ENCODE measurements at regions not wholly inside any gene's neighbourhood (a gene's known extent, or its start where the extent isn't known, plus 50 kb on each side); places are given as distances from the start of the nearest gene placed in this dataset.
"Not testable (repeated sequence)": the region's sequence is repeated elsewhere in the genome, so short reads cannot be mapped to it uniquely, and the experiment has no call there.

DNA sequence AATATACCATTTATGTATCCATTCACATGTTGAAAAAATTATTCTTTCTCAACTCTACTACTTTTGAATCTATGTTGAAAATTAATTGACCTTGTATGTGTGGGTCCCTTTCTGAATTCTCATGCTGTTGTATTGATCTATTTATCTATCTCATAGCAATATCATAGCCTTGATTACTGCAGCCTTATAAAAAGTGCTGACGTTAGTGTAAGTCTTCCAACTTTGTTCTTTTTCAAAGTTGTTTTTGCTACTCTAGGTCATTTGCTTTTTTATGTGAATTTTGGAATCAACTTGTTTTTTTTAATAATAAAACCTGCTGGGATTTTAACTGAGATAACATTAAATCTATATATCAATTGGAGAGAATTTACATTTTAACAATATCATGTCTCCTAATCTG lies 52.2 kb upstream of the PAX3 start:
- DNase-seq, result no peak

DNA sequence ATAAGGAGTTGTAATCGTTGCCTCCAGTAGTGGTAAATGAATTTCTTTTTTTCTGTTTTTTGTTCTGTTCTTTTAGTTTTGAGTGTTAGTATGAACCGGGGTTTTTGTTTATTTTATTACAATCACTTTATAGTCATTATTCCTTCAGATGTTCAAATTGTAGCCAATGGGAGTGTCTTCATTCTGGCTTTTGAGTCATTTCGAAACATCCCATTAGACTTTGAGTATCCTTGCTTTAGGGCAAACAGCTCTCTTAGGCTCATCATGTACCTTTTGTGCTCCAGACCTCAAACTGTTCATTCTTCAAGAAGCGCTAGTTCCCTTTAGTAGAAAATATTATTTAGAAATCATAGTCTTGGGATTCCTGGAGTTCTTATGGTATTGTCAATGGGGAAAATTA lies 54.2 kb upstream of the PAX3 start:
- DNase-seq, result no peak

DNA sequence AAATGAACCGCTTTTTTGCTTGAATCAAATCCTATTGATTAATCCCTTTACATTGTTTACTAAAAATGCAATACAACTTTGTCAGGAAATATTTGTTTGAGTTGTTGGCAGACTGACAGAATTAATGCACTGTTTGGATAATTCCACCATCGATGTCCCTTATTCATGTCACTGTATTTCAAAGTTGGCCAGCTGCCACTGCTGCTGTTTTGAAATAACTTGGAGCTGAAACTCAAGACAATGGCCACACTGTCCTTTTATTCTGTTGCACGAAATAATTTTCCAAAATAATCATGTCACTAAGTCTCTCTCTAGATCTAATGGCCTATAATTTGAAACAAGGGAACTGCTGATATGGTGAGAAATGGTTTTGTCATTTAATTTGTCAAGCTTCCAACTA lies 55.2 kb upstream of the PAX3 start:
- DNase-seq, result peak; percentile 4

DNA sequence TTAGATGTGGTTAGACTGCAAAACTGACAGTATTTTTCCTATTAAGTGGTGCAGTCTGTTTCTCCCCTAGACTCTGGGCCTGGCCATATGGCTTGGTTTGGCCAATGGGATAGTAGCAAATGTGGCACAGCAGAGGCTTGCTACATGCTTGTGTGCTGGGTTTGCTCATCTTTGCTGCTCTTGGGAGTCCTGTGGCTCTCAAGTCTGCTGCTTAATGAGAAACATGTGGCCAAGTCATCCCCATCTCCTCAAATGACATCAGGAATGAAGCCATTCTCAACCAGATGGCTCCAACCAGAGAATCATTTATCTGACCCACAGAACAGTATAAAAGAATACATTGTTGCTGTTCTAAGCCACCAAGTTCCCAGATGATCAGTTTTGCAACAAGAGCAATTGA lies 57.1 kb upstream of the PAX3 start:
- DNase-seq, result no peak

DNA sequence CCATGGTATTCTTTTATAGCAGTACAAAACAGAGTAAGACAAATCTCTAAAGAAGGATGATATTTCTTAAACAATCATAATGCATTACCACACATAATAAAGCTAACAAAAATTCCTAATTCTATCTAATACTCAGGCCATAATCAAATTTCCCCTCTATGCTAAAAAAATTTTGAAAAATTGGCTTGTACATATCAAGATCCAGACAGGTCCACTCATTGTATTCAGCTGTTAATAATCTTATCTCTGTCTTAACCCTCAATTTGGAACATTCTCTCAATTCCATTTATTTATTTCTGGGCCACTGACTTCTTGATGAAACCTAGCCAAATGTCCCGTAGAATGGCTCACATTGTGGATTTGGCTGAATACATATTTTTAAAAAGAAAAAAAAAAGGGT lies 59.1 kb upstream of the PAX3 start:
- no peak for DNase-seq

DNA sequence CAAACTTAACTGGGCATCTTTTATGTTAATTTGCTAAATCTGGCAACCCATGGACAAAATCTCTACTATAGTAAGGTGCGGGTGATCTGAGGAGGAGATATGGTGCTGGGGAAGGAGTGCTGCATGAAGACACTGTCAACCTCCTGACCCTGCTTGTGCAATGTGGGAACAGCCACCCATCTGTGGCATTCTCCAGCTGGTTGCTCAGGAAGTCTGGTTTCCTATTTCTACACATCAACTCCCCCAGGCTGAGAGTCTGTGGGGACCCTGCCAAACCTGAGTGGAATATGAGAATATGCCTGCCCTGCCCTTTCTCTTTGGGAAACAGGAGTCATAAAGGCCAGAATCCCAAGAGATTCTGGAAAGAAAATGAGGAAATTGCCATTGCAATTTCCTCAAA lies 60.1 kb upstream of the PAX3 start:
- no peak for DNase-seq

DNA sequence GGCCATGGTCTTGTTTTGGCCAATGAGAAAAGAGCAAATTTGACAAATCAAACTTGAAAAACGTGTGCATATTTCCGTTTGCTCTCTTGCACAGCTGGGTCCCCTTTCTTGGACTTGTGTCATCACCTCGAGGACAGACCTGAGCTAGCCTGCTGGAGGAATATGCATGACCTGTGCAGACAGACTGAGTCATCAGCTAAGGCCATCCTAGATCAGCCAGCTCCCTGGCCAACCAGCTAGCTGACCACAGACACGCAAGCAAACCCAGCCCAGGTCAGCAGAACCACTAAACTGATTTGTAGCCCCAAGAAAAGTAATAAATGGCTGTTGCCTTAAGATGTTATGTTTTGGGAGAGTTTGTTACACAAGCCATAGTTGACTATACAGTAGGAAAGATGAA lies 61.3 kb upstream of the PAX3 start:
- no peak for DNase-seq

DNA sequence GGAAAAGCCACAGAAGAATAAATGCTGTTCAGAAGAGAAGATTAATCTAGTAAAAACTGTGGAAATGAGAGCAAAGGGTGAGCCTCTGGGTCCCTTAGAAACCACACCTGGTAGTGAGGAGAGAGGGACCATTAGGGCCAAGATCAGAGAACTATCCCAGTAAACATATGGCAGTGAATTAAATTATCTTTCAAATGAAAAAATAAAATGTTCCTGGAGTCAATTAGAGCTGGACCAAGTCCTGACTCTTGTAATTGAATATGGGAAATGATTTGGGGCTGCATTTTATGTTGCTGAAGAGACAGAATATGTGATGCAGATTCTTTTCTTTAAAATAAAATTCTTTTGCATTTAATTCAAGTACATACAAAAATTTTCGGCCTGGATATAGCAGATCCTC lies 62.2 kb upstream of the PAX3 start:
- no peak for DNase-seq

DNA sequence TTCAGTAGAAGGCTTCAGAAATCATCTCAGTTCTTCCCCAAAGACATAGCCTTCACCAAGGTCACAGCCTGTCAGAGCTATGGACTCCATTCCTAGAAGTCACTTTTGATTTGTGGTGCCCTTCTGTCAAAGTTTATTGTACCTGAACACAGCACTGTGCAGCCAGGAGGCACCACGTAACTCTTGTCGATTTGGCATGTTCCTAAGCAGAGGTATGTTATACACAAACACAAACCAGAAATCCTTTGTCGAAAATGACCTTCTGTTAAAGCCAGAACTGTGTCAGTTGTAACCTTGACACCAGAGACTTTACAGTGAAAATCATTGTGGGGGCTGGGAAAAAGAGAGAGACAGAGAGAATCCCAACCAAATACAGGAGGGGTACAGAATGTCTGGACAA lies 62.6 kb upstream of the SGPP2 start:
- no peak for DNase-seq

DNA sequence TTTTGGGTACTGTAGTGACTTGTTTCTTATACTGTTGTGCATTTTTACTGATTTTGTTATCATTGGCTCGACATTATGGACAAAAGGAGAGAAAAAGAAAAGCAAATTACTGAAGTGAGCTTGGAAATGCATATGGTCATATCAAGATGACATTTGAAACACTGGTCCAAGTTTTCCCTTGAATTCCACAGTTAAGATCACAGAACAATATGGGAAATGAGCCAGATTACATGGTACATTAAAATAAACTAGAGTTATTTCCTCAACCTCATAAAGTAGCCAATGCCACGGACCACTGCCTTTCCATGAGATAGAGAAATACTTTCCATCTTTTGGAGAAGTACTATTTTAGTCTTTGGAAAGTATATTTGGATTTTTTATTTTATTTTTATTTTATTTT lies 62.0 kb upstream of the SGPP2 start:
- DNase-seq, result no peak

DNA sequence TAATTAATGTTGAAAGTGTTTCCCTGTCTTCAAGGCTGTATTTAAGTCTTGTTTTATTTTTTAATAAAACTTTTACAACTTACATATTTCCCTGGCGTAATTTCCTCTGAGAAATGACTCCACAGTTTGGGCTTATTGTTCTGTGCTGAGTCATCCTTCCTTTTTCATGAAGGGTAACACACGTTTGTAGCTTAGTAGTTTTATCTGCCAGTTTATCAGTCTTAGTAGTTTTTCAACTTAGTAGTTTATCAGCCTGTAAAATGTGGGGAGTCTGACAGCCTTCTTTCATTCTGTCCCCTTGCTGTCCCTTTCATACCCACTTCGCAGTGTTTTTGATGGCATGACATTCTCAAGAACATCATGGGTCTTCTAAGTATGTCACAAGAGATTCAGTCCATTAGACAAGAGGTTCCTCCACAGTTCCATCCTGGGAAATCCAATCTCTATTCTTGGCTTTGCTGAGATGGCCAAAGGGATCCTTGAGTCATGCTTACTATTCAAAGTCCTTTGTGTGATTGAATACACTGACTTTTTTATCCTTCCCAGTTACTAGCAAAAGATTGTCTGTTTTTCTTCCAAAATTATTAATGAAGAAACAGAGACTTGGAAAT lies 60.0 kb upstream of the SGPP2 start:
- no peak for DNase-seq

DNA sequence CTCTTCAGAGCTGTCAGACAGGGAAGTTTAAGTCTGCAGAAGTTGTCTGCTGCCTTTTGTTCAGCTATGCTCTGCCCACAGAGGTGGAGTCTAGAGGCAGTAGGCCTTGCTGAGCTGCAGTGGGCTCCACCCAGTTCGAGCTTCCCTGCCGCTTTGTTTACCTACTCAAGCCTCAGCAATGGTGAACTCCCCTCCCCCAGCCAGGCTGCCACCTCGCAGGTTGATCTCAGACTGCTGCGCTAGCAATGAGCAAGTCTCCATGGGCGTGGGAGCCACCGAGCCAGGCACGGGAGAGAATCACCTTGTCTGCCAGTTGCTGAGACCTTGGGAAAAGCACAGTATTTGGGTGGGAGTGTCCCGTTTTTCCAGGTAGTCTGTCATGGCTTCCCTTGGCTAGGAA lies 56.1 kb upstream of the SGPP2 start:
- not testable (repeated sequence) for DNase-seq

DNA sequence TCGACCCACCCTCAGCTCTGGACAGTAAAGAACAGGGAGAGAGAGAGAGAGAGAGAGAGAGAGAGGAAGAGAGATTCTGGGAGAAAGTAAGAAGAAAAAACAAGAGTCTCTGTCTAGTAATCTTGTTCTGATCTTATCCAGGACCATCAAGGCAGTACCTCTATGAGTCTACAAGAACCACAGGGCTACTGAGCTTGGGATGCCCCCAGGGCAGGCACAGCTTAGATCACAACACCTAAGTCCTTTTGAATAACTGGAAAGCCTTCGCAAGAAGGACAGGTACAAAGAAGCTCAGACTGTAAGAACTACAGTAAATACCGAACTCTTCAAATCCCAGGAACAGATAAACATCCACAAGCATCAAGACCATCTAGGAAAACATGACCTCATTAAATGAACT lies 51.4 kb upstream of the SGPP2 start:
- no peak for DNase-seq

Data from muscle of arm (tissue), 1 donor.